GM18858 (cell line): ENCODE measurements at regions not wholly inside any gene's neighbourhood (a gene's known extent, or its start where the extent isn't known, plus 50 kb on each side); places are given as distances from the start of the nearest gene placed in this dataset.

Experiments
- ATAC-seq: cut with Tn5 transposase; IDR thresholded peaks from one replicate; pipeline ENCODE4 v1.9.1; 2021; ENCODE audit not compliant: unreplicated experiment

- ATAC-seq, result no peak
Observed at GRCh38 chr11:111148953-111149352, 96.6 kb upstream of the POU2AF2 start.

DNA sequence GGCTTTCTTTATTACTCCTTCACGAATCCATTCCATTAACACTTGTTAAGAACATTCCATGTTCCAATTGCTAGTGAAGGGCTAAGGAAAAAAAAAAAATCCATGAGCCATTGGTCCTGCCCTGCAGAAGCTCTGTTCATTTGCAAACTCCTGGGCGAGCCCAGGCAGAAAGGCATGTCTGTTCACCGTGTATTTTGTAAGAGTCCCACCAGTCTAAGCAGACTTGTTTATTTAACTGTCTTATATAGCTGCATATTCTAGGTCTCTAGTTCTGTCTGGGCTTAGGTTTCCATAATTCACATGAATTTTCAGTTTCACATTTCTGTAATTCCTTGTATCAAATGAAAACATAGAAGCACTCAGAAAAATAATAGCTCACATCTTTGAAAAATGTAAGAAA is 97.4 kb upstream of the POU2AF2 start:
- ATAC-seq, result no peak

GRCh38 chr11:111137846-111138245 is 107.7 kb upstream of the POU2AF2 start:
- no peak for ATAC-seq

GRCh38 chr11:111135778-111136570 is 109.6 kb upstream of the POU2AF2 start:
- ATAC-seq, result no peak

- no peak for ATAC-seq
Observed at GRCh38 chr11:111135101-111135500, 110.4 kb upstream of the POU2AF2 start.

DNA sequence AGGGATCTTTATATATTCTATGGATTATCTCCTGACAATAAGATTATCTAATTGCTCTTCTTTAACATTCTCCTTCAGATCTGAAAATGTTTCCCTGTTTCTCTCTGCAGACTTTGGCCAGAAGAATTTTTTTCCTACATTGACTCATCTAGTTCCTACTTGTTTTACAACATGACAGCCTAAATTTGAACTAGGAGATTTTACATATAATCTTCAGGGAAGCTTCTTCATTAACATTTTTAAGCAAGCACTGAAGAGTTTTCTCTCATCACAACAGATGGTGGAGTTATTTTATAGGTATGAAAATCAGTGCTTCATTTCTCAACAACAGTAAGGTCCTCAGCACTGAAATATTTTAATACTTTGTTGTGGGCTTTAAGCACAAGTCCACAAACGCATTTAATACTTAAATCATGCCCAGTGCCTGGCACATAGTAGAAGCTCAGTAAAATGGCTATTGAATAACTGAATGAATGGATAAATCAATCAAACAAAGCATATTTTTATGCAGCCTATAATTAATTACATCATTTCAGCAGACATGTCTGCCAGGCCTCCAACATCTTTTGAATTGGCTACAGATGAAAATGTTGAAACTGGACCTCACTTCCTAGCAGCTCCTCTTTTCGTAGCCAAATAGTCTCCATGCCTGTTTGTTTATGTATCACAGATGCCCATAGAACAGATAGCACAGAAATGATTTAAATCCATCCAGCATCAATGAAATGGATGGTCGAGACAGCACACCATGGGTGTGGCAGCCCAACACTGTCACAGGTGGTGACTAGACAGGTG is 117.3 kb upstream of the POU2AF2 start:
- no peak for ATAC-seq

DNA sequence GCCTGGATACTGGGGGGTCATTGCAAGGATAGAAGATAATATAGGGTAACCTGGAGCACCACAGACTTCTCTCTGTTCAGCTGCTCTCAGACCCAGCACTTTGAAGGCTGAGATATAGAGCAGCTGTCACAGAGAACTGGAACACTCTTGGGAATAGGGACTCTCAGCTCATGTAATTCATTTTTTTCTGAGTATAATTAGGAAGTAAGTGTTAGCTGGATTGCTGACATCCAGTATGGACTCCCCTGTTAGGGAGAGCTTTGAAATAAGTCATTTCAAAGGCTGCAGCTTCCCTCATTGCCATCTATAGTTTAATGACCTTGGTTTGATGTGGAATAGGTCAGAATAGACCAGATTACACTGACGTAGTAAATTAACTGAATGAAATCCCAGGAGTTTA is 120.8 kb upstream of the POU2AF2 start:
- no peak for ATAC-seq

- peak; percentile 69 for ATAC-seq
Observed at GRCh38 chr11:111123463-111124398, 121.8 kb upstream of the POU2AF2 start.

- ATAC-seq, result no peak
Observed at GRCh38 chr11:111120696-111121302, 124.7 kb upstream of the POU2AF2 start.

DNA sequence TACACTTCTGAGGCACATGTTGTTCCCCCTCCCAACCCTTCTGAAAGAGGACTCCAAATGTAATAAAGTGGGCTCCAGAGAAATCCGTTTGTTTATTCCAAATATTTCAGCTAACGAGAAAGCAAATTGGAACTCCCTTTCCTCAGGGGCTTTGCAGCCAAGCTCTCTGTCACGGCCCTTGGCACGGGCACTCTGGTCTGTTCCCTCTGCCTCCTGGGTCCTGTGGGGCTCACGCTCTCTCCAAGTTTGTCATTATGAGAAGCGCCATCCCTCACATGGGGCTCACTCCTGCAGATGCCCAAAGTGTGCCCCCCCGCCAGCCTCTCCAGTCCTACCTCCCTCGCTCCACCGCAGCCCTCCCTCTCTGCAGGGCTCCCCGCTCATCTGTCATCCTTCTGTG is 125.4 kb upstream of the POU2AF2 start:
- ATAC-seq, result no peak

DNA sequence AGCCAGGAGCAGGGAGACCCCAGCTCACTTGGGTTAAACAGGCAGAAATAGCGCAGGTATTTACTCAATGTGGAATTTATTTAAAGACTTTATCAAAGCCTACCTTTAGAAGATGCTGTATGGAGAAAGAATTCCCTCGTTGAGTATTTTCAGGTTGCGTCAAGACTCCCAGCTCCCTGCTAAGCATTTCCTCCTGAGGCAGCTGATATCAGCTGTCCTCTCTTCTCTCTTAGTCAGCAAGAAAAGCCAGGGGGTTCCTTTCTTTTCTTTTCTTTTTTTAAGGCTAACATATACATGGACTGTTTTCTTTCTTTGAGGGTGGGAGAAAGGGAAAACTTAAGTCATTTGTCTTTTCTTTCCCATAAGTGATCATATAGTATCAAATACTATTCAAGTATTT is 125.8 kb upstream of the POU2AF2 start:
- ATAC-seq, result no peak

DNA sequence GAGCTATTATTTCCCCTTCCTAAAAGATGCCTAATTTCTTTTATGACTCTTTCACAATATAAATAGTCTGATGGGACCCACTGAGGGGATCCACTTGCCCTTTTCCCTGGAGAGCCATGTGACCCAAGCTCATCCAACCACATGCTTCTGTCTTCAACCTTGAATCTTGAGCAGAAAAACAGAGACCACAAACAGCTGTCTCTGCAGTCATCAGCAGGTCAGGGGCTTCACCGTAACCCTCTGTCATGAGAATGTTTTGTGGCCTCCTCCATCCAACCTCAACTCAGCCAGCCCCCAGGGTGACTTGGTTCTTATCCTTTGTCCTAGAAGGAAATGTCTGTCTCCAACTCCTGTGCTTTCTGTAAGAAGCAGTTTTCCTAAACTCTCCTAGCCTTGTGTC is 129.6 kb upstream of the POU2AF2 start:
- ATAC-seq, result no peak

DNA sequence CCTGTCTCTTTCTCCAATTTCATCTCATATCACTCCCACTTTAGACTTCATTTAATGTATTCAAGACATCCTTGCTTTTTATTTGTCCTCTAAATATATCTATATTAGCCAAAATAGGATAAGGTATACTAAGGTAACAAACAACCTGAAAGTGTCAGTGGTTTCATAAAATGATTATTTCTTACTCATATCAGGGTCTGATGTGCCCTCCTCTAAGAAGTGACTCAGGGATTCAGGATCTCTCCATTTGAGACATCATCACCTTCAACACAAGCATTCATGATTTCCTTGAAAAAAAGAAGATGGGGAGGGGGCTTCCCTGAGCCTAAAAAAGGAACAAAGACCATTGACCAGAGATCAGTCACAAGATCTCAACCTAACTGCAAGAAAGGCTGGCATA is 131.4 kb upstream of the POU2AF2 start:
- ATAC-seq, result no peak

DNA sequence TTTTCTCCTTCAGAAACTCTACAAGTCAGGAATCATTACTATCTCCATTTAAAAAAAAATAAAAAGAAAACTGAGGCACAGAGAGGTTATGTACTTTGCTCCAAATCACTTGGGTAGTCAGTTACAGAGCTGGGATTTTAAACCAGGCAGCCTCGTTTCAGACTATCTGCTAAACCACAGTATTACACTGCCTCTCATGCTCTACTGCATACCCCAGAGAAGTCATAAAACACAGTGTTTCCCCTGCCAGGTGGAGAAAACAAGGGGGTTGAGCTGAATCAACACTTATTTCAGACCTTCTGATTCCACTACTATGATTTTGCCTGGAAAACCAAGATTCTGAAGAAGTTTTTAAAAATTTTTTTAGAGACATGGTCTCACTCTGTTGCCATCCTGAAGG is 132.9 kb upstream of the POU2AF2 start:
- no peak for ATAC-seq

GRCh38 chr11:111107501-111107900 is 138.0 kb upstream of the POU2AF2 start:
- no peak for ATAC-seq

- no peak for ATAC-seq
Observed at GRCh38 chr11:111106641-111107040, 138.9 kb upstream of the POU2AF2 start.

DNA sequence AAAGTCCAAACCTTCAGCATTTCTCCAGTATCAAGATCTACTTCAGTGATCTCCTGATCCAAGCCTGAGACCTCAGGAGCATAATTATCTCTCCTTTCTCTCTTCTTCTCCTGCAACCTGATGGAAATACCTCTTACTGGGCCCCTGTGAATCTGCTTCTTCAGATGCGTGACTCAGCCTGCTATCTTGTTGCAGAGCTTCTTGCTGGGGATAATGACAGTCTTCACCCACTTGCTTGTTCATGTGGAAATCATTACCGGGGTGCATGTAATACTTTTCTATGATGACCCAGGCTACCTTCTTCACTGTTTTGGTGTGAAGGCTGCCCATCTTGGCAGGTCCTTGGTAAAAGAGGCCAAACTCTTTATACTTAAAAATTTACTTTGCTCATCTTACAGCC is 140.0 kb upstream of the POU2AF2 start:
- ATAC-seq, result no peak

DNA sequence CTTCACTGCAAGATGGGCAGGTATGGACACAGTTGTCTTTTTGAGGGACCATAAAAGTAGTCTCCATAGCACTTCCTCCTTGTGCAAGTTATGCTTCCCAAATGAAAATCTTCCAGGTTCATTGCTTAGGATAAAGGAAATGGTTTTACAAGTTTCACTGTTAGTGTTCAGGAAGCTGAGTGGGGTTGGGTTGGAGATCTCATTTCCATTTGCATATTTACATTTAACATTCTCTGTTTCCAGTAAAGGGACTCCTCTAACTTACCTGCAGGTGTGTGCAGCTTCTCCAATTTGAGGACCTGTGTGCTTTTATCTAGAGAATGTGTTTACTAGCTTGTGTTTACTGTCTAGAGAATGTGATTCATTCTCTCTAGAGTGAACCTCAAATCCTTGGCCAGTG is 141.3 kb upstream of the POU2AF2 start:
- no peak for ATAC-seq

- ATAC-seq, result no peak
Observed at GRCh38 chr11:111101881-111102280, 143.6 kb upstream of the POU2AF2 start.

DNA sequence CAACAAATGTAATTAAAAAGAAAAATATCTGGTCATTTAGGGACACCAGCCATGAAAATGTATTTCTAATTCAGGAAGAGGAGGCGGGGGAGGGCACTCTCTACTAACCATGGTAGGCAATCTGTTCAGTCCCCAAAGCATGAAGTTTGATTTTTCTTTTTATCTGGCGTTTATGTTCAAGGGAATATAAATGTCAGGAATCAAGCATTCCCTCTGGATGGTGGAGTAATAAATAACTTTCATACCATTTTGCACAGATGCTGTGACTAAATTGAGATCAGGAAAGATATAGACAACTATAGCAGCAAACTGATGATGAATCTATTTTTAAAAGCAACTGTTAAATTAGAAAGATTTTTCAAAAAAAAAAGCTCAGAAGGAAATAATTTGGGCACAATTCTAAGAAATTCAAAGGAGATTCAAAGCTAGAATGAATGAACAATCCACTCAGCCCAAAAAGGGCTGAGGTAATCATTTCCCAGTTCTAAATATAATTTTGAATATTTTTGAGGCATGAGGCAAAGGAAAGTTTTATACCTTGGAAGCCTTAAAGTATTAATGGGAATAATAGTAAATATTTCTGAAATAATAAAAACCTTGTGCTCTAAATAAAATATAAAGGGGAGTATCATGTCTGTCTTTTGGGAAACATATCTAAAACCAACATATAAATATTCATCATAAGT is 146.4 kb upstream of the POU2AF2 start:
- no peak for ATAC-seq
